Heart left ventricle (tissue), 13 donors: ENCODE measurements at regions not wholly inside any gene's neighbourhood (a gene's known extent, or its start where the extent isn't known, plus 50 kb on each side); places are given as distances from the start of the nearest gene placed in this dataset.

Source experiments
- POLR2A ChIP-seq, 2 donors: fragments of 450-650 bp; IDR thresholded peaks; one replicate each; pipeline ENCODE4 v1.6.1; 2017; ENCODE audit warnings: antibody characterized with exemption in 2 of 2, mild to moderate bottlenecking in 2 of 2, moderate library complexity in 2 of 2
- TF ChIP-seq, protein P1 (sequence below), 12 donors: fragments of 200-600 bp; sonication (generic) in 4 of 12; IDR thresholded peaks; one replicate each; pipeline versions ENCODE4 v1.5.0 to v1.8.0; 2018 to 2022; ENCODE audit warnings: antibody characterized with exemption in 12 of 12, mild to moderate bottlenecking in 5 of 12
- donor health status: ischemic (EF 13 %, LVEDD 7.1; RV severe dilation, severe dysfunction).
- donor health status: DM: no; HTN: yes; CAD: no.
- donor health status: DM: no; HTN: no; CAD: no.
- donor health status: ischemic (EF 25% LVEDD 6.9; RV normal size, moderate dysfunction).
- donor health status: ischemic (EF 25% LVEDD 5.7; RV mildly dilated, moderate dysfunction).
- donor health status: ischemic (EF 35%, LVEDD 5.7; RV mildly dilated, moderate dysfunction).
- donor health status: nonischemic (EF 11% LVEDD 7.7; RV severe dilation, severe dysfunction).
- donor health status: DM: yes; HTN: yes; CAD: no.
- donor health status: PGD.
- donor health status: ischemic (EF 29% LVEDD 5.4; RV normal size, mild dysfunction).
- donor health status: nonischemic (EF 23%, LVEDD 6.1; RV moderate dilation, normal function).

DNA sequence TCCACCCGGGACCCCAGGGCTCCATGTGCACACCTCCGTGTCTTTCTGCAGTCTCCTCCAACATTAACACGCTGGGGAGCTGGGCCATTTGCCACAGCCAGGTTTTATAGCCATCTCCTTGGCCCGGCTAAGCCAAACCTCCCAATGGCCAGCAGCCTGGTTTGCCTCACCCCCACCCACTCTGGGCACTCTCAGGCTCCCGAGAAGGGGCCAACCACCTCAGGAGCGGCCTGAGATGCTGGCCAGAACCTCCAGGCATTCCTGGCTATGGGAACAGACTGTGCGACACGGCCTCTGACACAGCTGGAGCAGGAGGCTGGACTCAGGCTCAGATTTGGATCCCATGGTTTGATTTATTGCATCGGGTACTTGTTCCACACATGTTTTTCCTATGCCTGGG is 289.7 kb downstream of the RPLP1 start:
- TF ChIP-seq, protein P1, sequence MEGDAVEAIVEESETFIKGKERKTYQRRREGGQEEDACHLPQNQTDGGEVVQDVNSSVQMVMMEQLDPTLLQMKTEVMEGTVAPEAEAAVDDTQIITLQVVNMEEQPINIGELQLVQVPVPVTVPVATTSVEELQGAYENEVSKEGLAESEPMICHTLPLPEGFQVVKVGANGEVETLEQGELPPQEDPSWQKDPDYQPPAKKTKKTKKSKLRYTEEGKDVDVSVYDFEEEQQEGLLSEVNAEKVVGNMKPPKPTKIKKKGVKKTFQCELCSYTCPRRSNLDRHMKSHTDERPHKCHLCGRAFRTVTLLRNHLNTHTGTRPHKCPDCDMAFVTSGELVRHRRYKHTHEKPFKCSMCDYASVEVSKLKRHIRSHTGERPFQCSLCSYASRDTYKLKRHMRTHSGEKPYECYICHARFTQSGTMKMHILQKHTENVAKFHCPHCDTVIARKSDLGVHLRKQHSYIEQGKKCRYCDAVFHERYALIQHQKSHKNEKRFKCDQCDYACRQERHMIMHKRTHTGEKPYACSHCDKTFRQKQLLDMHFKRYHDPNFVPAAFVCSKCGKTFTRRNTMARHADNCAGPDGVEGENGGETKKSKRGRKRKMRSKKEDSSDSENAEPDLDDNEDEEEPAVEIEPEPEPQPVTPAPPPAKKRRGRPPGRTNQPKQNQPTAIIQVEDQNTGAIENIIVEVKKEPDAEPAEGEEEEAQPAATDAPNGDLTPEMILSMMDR (IDR thresholded peaks at IDR 0.05) = no peak
- TF ChIP-seq POLR2A (IDR thresholded peaks at IDR 0.05) = no peak
